ENCODE measurements at regions not wholly inside any gene's neighbourhood (a gene's known extent, or its start where the extent isn't known, plus 50 kb on each side); places are given as distances from the start of the nearest gene placed in this dataset.

- TF ChIP-seq CTCF (IDR thresholded peaks at IDR 0.05) (no peak), POLR2A (IDR thresholded peaks at IDR 0.05) (no peak)
- Histone ChIP-seq H3K9me3 (no peaks in the 10 kb centered on the region), H3K36me3 (no peaks in the 10 kb centered on the region), H3K27me3 (no peaks in the 10 kb centered on the region), H3K27ac (no peak overlapping the region), H3K4me3 (no peak overlapping the region), H3K4me1 (no peaks in the 10 kb centered on the region)
- no peak for DNase-seq
- intact Hi-C loops (cut with DNase I; ENCODE audit: low total_unique reads), result no loop called here
Observed at GRCh38 chr3:182631183-182632076, 161.9 kb upstream of the ATP11B start.

- TF ChIP-seq CTCF (IDR thresholded peaks at IDR 0.05) (no peak), POLR2A (IDR thresholded peaks at IDR 0.05) (no peak)
- Histone ChIP-seq H3K4me1 (no peaks in the 10 kb centered on the region), H3K27me3 (no peaks in the 10 kb centered on the region), H3K27ac (no peak overlapping the region), H3K9me3 (no peaks in the 10 kb centered on the region), H3K4me3 (no peak overlapping the region), H3K36me3 (no peaks in the 10 kb centered on the region)
- DNase-seq, result no peak
- intact Hi-C loops (cut with DNase I; ENCODE audit: low total_unique reads), result no loop called here
Observed at GRCh38 chr3:182632077-182632393, 161.3 kb upstream of the ATP11B start.

GRCh38 chr3:182633186-182633585, 160.1 kb upstream of the ATP11B start:
- Histone ChIP-seq H3K36me3 (no peaks in the 10 kb centered on the region), H3K27ac (no peak overlapping the region), H3K4me1 (no peaks in the 10 kb centered on the region), H3K4me3 (no peak overlapping the region), H3K9me3 (no peaks in the 10 kb centered on the region), H3K27me3 (no peaks in the 10 kb centered on the region)
- no peak for DNase-seq
- intact Hi-C loops (cut with DNase I; ENCODE audit: low total_unique reads), result no loop called here
- TF ChIP-seq CTCF (IDR thresholded peaks at IDR 0.05), result no peak
- no peak for TF ChIP-seq POLR2A (IDR thresholded peaks at IDR 0.05)

- Histone ChIP-seq H3K27me3 (no peaks in the 10 kb centered on the region), H3K27ac (no peak overlapping the region), H3K9me3 (no peaks in the 10 kb centered on the region), H3K4me3 (no peak overlapping the region), H3K4me1 (no peaks in the 10 kb centered on the region), H3K36me3 (no peaks in the 10 kb centered on the region)
- DNase-seq, result no peak
- intact Hi-C loops (cut with DNase I; ENCODE audit: low total_unique reads), result no loop called here
- TF ChIP-seq POLR2A (IDR thresholded peaks at IDR 0.05), result no peak
- TF ChIP-seq CTCF (IDR thresholded peaks at IDR 0.05), result no peak
Observed at GRCh38 chr3:182636646-182637045, 156.7 kb upstream of the ATP11B start.

- Histone ChIP-seq H3K4me3 (no peak overlapping the region), H3K36me3 (no peaks in the 10 kb centered on the region), H3K4me1 (no peaks in the 10 kb centered on the region), H3K27me3 (no peaks in the 10 kb centered on the region), H3K9me3 (no peaks in the 10 kb centered on the region), H3K27ac (no peak overlapping the region)
- DNase-seq, result no peak
- TF ChIP-seq POLR2A (IDR thresholded peaks at IDR 0.05) (no peak), CTCF (IDR thresholded peaks at IDR 0.05) (no peak)
- intact Hi-C loops (cut with DNase I; ENCODE audit: low total_unique reads), result no loop called here
Observed at GRCh38 chr3:182637350-182638110, 155.8 kb upstream of the ATP11B start.

Data from uterus (tissue), 3 donors.